Peyer's patch (tissue), 4 donors: ENCODE measurements at regions not wholly inside any gene's neighbourhood (a gene's known extent, or its start where the extent isn't known, plus 50 kb on each side); places are given as distances from the start of the nearest gene placed in this dataset.

Source experiments
- CTCF ChIP-seq, 6 experiments: fragments of 450-650 bp in 4 of 6; fragments of 200-600 bp in 2 of 6; sonication (generic) in 1 of 6; IDR thresholded peaks; one replicate each; pipeline ENCODE4 v1.5.1; 2017 to 2019; ENCODE audit warnings: antibody characterized with exemption in 6 of 6, mild to moderate bottlenecking in 3 of 6, moderate library complexity in 1 of 6
- POLR2A ChIP-seq, 2 donors: fragments of 450-650 bp; IDR thresholded peaks; one replicate each; pipeline ENCODE4 v1.5.1; 2017; ENCODE audit warnings: antibody characterized with exemption in 2 of 2, mild to moderate bottlenecking in 2 of 2, moderate library complexity in 2 of 2

DNA sequence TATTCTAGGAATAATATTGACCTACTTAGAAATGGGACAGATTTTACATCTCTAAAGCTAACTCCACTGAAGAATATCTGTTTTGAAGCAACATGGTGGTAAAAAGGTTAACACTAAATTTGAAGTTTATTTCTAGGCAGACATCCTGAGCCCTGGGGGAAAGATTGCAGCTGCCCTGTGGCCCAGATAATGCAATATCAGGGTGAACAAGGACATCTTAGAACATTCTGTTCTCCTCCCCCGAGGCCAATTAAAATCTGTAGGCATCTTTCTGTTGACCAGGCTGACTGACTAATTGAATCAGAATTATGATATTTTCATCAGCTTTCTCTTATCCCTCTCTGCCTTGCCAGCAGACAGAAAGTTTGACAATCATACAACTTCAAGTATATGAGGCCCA lies 149.8 kb upstream of the DUSP10 start:
- TF ChIP-seq CTCF (IDR thresholded peaks at IDR 0.05) (no peak), POLR2A (IDR thresholded peaks at IDR 0.05) (no peak)
